ENCODE measurements at regions not wholly inside any gene's neighbourhood (a gene's known extent, or its start where the extent isn't known, plus 50 kb on each side); places are given as distances from the start of the nearest gene placed in this dataset.

- H3K27ac ChIP-seq, result no peak overlapping the region
- H3K36me3 ChIP-seq (replicated peaks in 1 of 2; ENCODE audit: insufficient read depth in 1 of 2, low read depth in 2 of 2), result no peaks in the 10 kb centered on the region
- ATAC-seq (no peak), DNase-seq (no peak)
- H3K9me3 ChIP-seq, result no peaks in the 10 kb centered on the region
- H3K4me1 ChIP-seq, result no peaks in the 10 kb centered on the region
- no peak overlapping the region for H3K4me3 ChIP-seq
- WGBS, 2 donors, result 44 to 54% methylated on average over 4 of the region's 4 CpGs
- no peaks in the 10 kb centered on the region for H3K27me3 ChIP-seq
- intact Hi-C loops (cut with DNase I), result no loop called here
- TF ChIP-seq CTCF (IDR thresholded peaks at IDR 0.05) (no peak), POLR2A (IDR thresholded peaks at IDR 0.05) (no peak)
These were observed 92.3 kb downstream of the HS3ST1 start for GRCh38 chr4:11336435-11336834.

- 30 to 32% methylated on average over 4 of the region's 4 CpGs for WGBS, 2 donors
- no peak overlapping the region for H3K27ac ChIP-seq
- no peak overlapping the region for H3K4me3 ChIP-seq
- H3K9me3 ChIP-seq, result no peaks in the 10 kb centered on the region
- no peaks in the 10 kb centered on the region for H3K27me3 ChIP-seq
- intact Hi-C loops (cut with DNase I), result no loop called here
- TF ChIP-seq CTCF (IDR thresholded peaks at IDR 0.05) (no peak), POLR2A (IDR thresholded peaks at IDR 0.05) (no peak)
- DNase-seq (no peak), ATAC-seq (no peak)
- no peaks in the 10 kb centered on the region for H3K4me1 ChIP-seq
- no peaks in the 10 kb centered on the region for H3K36me3 ChIP-seq (replicated peaks in 1 of 2; ENCODE audit: insufficient read depth in 1 of 2, low read depth in 2 of 2)
These were observed 93.8 kb downstream of the HS3ST1 start for GRCh38 chr4:11334887-11335286.

- no peak overlapping the region for H3K4me3 ChIP-seq
- H3K4me1 ChIP-seq, result no peaks in the 10 kb centered on the region
- H3K36me3 ChIP-seq (replicated peaks in 1 of 2; ENCODE audit: insufficient read depth in 1 of 2, low read depth in 2 of 2), result no peaks in the 10 kb centered on the region
- 22 to 36% methylated on average over 2 of the region's 2 CpGs for WGBS, 2 donors
- no peaks in the 10 kb centered on the region for H3K27me3 ChIP-seq
- no peak overlapping the region for H3K27ac ChIP-seq
- DNase-seq (no peak), ATAC-seq (no peak)
- H3K9me3 ChIP-seq, result peaks cover 0 to 6% (median 0%) of the 10 kb centered on the region in 3 donors
- intact Hi-C loops (cut with DNase I), result no loop called here
- TF ChIP-seq CTCF (IDR thresholded peaks at IDR 0.05), result no peak
- no peak for TF ChIP-seq POLR2A (IDR thresholded peaks at IDR 0.05)
These were observed 100.3 kb downstream of the HS3ST1 start for GRCh38 chr4:11328401-11328800.

- Histone ChIP-seq H3K4me3 (no peak overlapping the region), H3K4me1 (no peaks in the 10 kb centered on the region), H3K36me3 (replicated peaks in 1 of 2; ENCODE audit: insufficient read depth in 1 of 2, low read depth in 2 of 2) (no peaks in the 10 kb centered on the region), H3K27me3 (no peaks in the 10 kb centered on the region), H3K9me3 (peaks cover 0 to 11% (median 0%) of the 10 kb centered on the region in 3 donors), H3K27ac (no peak overlapping the region)
- 49 to 52% methylated on average over 2 of the region's 2 CpGs for WGBS, 2 donors
- ATAC-seq, result no peak
- DNase-seq, result no peak
- intact Hi-C loops (cut with DNase I), result no loop called here
- TF ChIP-seq POLR2A (IDR thresholded peaks at IDR 0.05) (no peak), CTCF (IDR thresholded peaks at IDR 0.05) (no peak)
These were observed 102.7 kb downstream of the HS3ST1 start for GRCh38 chr4:11326021-11326420.

GRCh38 chr4:11323771-11324170 is 104.9 kb downstream of the HS3ST1 start:
- Histone ChIP-seq H3K27me3 (no peaks in the 10 kb centered on the region), H3K9me3 (peaks cover 0 to 11% (median 0%) of the 10 kb centered on the region in 3 donors), H3K4me3 (no peak overlapping the region), H3K36me3 (replicated peaks in 1 of 2; ENCODE audit: insufficient read depth in 1 of 2, low read depth in 2 of 2) (no peaks in the 10 kb centered on the region), H3K27ac (no peak overlapping the region), H3K4me1 (no peaks in the 10 kb centered on the region)
- no peak for TF ChIP-seq CTCF (IDR thresholded peaks at IDR 0.05)
- TF ChIP-seq POLR2A (IDR thresholded peaks at IDR 0.05), result no peak
- intact Hi-C loops (cut with DNase I), result no loop called here
- ATAC-seq (no peak), DNase-seq (no peak)

Data from body of pancreas (tissue), 4 donors.